HCT116 (cell line): ENCODE measurements at regions not wholly inside any gene's neighbourhood (a gene's known extent, or its start where the extent isn't known, plus 50 kb on each side); places are given as distances from the start of the nearest gene placed in this dataset.

Source experiments
- ATAC-seq: fragments of 200-7000 bp; cut with Tn5 transposase; 2 replicates; pipeline ENCODE4 v1.9.1; 2020; ENCODE audit warnings: mild to moderate bottlenecking, moderate library complexity
- BruUV-seq: library from RNA; stranded (reverse); fragments of 400-500 nt; replicated peaks from 2 replicates; lab custom pipeline; 2021; lab: Mats Ljungman, UMichigan
- CTCF ChIA-PET: fragments of 300-600 bp; sonication (Branson Sonifier 250); formaldehyde crosslinking; loops from one replicate; lab custom pipeline; 2021; ENCODE audit warnings: antibody characterized with exemption; lab: Charles Lee
- POLR2A ChIA-PET: fragments of 300-600, 350-600 bp; sonication (Branson Sonifier 250); formaldehyde crosslinking; loops from one replicate; lab custom pipeline; 2021; ENCODE audit warnings: antibody characterized with exemption; lab: Charles Lee
- RAD21 ChIA-PET, 2 experiments: fragments of 300-600 bp; sonication (Branson Sonifier 250); formaldehyde crosslinking; loops; one replicate each; lab custom pipeline; 2023; ENCODE audit warnings: low total read pairs in 2 of 2; ENCODE audit not compliant: uncharacterized antibody in 2 of 2, unreplicated experiment in 2 of 2, low non-redundant PET in 1 of 2; lab: Charles Lee
- DNase-seq: peaks from one replicate; pipeline ENCODE4 v3.0.0-alpha.2; 2010; ENCODE audit warnings: low read depth, low spot score
- H2AFZ ChIP-seq: fragments of 200-600 bp; shearing (Covaris generic), sonication (generic); 2 replicates; pipeline ENCODE4 v1.6.1; 2017; ENCODE audit warnings: low read depth, mixed run types, mixed read lengths, antibody characterized with exemption, low read length; ENCODE audit not compliant: poor library complexity, severe bottlenecking
- H3K27ac ChIP-seq: 2 replicates; pipeline ENCODE4 v1.5.1; 2012; ENCODE audit warnings: low read depth, low read length
- H3K27me3 ChIP-seq: fragments of 200-600 bp; sonication (generic); 2 replicates; pipeline ENCODE4 v1.6.1; 2016; ENCODE audit warnings: mixed run types, low read length, mixed read lengths; ENCODE audit not compliant: insufficient read depth
- H3K36me3 ChIP-seq, 2 experiments: fragments of 200-500 bp in 1 of 2; fragments of 200-600 bp in 1 of 2; sonication (Bioruptor generic) in 1 of 2; sonication (generic) in 1 of 2; 2 replicates each; pipeline versions ENCODE4 v1.5.1 to v1.6.1; 2014 to 2016; ENCODE audit warnings: low read length in 2 of 2, inconsistent platforms in 1 of 2, mixed read lengths in 1 of 2, mixed run types in 1 of 2; ENCODE audit not compliant: insufficient read depth in 2 of 2, control insufficient read depth in 1 of 2
- H3K4me1 ChIP-seq, 2 experiments: fragments of 200-600 bp in 1 of 2; sonication (generic) in 1 of 2; 2 replicates each; pipeline versions ENCODE4 v1.5.1 to v1.6.1; 2012 to 2017; ENCODE audit warnings: low read length in 2 of 2, inconsistent platforms in 1 of 2, mild to moderate bottlenecking in 1 of 2, mixed read lengths in 1 of 2, mixed run types in 1 of 2, moderate library complexity in 1 of 2; ENCODE audit not compliant: insufficient read depth in 2 of 2, control insufficient read depth in 1 of 2
- H3K4me2 ChIP-seq: fragments of 200-600 bp; sonication (generic); 2 replicates; pipeline ENCODE4 v1.6.1; 2017; ENCODE audit warnings: mixed run types, low read length, mixed read lengths
- H3K4me3 ChIP-seq, 2 experiments: fragments of 200-600 bp in 1 of 2; sonication (generic) in 1 of 2; replicated peaks in 1 of 2; 2 replicates each; pipeline ENCODE4 v1.5.1; 2011 to 2016; ENCODE audit warnings: low read length in 2 of 2, control low read depth in 1 of 2, low read depth in 1 of 2, mild to moderate bottlenecking in 1 of 2, mixed read lengths in 1 of 2, mixed run types in 1 of 2
- H3K79me2 ChIP-seq: fragments of 200-600 bp; sonication (generic); 2 replicates; pipeline ENCODE4 v1.6.1; 2017; ENCODE audit warnings: mild to moderate bottlenecking, mixed run types, low read length, moderate library complexity, mixed read lengths; ENCODE audit not compliant: insufficient read depth
- H3K9ac ChIP-seq: fragments of 200-600 bp; sonication (generic); 2 replicates; pipeline ENCODE4 v1.6.1; 2016; ENCODE audit warnings: low read length, mixed read lengths
- H3K9me2 ChIP-seq: fragments of 200-600 bp; sonication (generic), shearing (Covaris generic); 2 replicates; pipeline ENCODE4 v1.6.1; 2017; ENCODE audit warnings: mixed run types, mild to moderate bottlenecking, moderate library complexity; ENCODE audit not compliant: insufficient read depth
- H3K9me3 ChIP-seq, 2 experiments: fragments of 200-500 bp in 1 of 2; fragments of 200-600 bp in 1 of 2; sonication (Bioruptor generic) in 1 of 2; sonication (generic) in 1 of 2; 2 replicates each; pipeline ENCODE4 v1.6.1; 2014 to 2017; ENCODE audit warnings: low read length in 2 of 2, mixed read lengths in 2 of 2, inconsistent platforms in 1 of 2, low read depth in 1 of 2, mild to moderate bottlenecking in 1 of 2, mixed run types in 1 of 2, moderate library complexity in 1 of 2; ENCODE audit not compliant: control insufficient read depth in 1 of 2, insufficient read depth in 1 of 2
- H4K20me1 ChIP-seq: fragments of 200-600 bp; sonication (generic), shearing (Covaris generic); 2 replicates; pipeline ENCODE4 v1.6.1; 2017; ENCODE audit warnings: mixed run types, mild to moderate bottlenecking, moderate library complexity; ENCODE audit not compliant: insufficient read depth
- CBX3 ChIP-seq: IDR thresholded peaks from 2 replicates; pipeline ENCODE4 v1.6.1; 2012; ENCODE audit warnings: low read depth
- CEBPB ChIP-seq: IDR thresholded peaks from 2 replicates; pipeline ENCODE4 v1.6.1; 2012; ENCODE audit warnings: low read depth
- EGR1 ChIP-seq: IDR thresholded peaks from 2 replicates; pipeline ENCODE4 v1.6.1; 2012; ENCODE audit warnings: low read depth
- JUND ChIP-seq: IDR thresholded peaks from 2 replicates; pipeline ENCODE4 v1.6.1; 2012
- MAX ChIP-seq: IDR thresholded peaks from 2 replicates; pipeline ENCODE4 v1.6.1; 2012
- POLR2A ChIP-seq: IDR thresholded peaks from 2 replicates; pipeline ENCODE4 v1.7.0; 2011; ENCODE audit warnings: borderline replicate concordance; ENCODE audit not compliant: insufficient read depth, insufficient read length; ENCODE audit errors: extremely low read depth
- SIN3A ChIP-seq: IDR thresholded peaks from 2 replicates; pipeline ENCODE4 v1.6.1; 2012; ENCODE audit warnings: low read depth
- YY1 ChIP-seq: IDR thresholded peaks from 2 replicates; pipeline ENCODE4 v1.6.1; 2011; ENCODE audit warnings: low read length, low read depth, moderate library complexity, mild to moderate bottlenecking; ENCODE audit not compliant: insufficient replicate concordance; ENCODE audit errors: extremely low read depth
- ZFX ChIP-seq: fragments of 450-650 bp; IDR thresholded peaks from 2 replicates; pipeline ENCODE4 v1.6.1; 2017
- intact Hi-C: fragments of 100-400 bp; cut with micrococcal nuclease; formaldehyde crosslinking; loops from 2 replicates; pipeline ENCODE4 v1.10.0; 2022
- TF ChIP-seq, protein P1 (sequence below): IDR thresholded peaks from 2 replicates; pipeline ENCODE4 v1.6.1; 2011; ENCODE audit warnings: mild to moderate bottlenecking, low read length, moderate library complexity; ENCODE audit not compliant: insufficient replicate concordance; ENCODE audit errors: extremely low read depth

DNA sequence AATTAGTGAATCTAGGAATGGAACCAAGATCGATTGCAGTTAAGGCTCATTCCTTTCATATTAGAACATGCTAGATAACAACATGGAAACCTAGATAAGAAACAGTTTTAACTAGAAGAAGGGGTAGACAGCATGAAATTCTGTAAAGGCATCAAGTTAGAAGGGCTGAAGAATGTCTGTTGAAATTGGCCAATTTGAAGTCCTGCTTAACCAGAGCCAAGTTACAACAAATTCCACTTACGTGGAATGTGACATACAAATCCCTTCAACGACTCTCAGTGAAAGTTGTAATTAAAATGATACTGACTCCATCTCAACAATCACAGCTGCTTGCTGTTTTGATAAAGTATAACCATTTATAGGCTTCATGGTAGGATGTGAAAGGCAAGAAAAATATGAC lies 1065.7 kb downstream of the DNAJB9 start:
- ATAC-seq (no peak), DNase-seq (no peak)
- ChIA-PET CTCF (no interaction called here), POLR2A (no interaction called here), RAD21 (no interaction called here)
- no peaks in the 10 kb centered on the region for H4K20me1 ChIP-seq
- H3K27me3 ChIP-seq, result no peaks in the 10 kb centered on the region
- intact Hi-C loops, result no loop called here
- H3K4me3 ChIP-seq, result no peak overlapping the region
- H3K4me2 ChIP-seq, result no peak overlapping the region
- H2AFZ ChIP-seq, result no peak overlapping the region
- no peaks in the 10 kb centered on the region for H3K9me3 ChIP-seq
- BruUV-seq, result no TSS peak
- no peaks in the 10 kb centered on the region for H3K36me3 ChIP-seq
- TF ChIP-seq CBX3 (no peak), YY1 (no peak), ZFX (no peak), POLR2A (no peak), MAX (no peak)
- TF ChIP-seq, all 23 proteins: peak for 0
- no peaks in the 10 kb centered on the region for H3K79me2 ChIP-seq
- no peak overlapping the region for H3K9ac ChIP-seq
- no peaks in the 10 kb centered on the region for H3K9me2 ChIP-seq
- H3K27ac ChIP-seq, result no peak overlapping the region
- H3K4me1 ChIP-seq, result no peaks in the 10 kb centered on the region

DNA sequence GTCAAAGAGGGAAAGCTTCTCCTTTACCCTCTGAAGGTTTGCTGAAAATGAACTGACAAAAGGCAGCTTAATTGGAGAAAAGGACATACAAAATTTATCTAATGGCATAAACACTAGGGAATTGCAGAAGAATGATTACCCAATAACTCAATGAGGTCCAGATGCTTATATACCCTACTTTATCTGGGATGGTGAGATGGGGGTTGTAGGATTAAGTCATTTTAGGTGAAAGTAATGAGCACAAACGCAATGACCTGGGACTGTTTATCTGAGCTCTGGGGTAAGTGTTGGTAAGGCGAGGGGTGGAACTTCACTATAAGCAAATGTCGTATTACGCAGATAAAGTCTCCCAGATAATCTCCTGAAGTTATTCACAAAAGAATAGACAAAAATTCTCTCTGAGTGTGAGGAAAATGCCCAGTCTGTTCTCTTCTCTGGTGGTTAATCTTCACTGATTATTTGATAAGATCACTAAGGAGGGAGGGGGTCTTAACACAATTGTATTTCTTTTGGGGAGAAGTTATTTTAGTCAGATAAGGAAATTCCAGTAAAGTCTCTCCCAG lies 1067.8 kb downstream of the DNAJB9 start:
- CTCF ChIA-PET, result no interaction called here
- Histone ChIP-seq H3K27me3 (no peaks in the 10 kb centered on the region), H3K36me3 (no peaks in the 10 kb centered on the region), H3K9me3 (no peaks in the 10 kb centered on the region), H3K9me2 (no peaks in the 10 kb centered on the region), H3K4me3 (no peak overlapping the region), H3K9ac (no peak overlapping the region), H3K4me1 (peaks cover 0 to 5% of the 10 kb centered on the region in 2 experiments; a peak in 1 of 4 replicates), H4K20me1 (no peaks in the 10 kb centered on the region), H3K4me2 (no peak overlapping the region), H2AFZ (no peak overlapping the region), H3K79me2 (no peaks in the 10 kb centered on the region), H3K27ac (no peak overlapping the region)
- TF ChIP-seq SIN3A (no peak), EGR1 (no peak), CEBPB (no peak), CBX3 (no peak), MAX (no peak), JUND (no peak)
- TF ChIP-seq, protein P1, sequence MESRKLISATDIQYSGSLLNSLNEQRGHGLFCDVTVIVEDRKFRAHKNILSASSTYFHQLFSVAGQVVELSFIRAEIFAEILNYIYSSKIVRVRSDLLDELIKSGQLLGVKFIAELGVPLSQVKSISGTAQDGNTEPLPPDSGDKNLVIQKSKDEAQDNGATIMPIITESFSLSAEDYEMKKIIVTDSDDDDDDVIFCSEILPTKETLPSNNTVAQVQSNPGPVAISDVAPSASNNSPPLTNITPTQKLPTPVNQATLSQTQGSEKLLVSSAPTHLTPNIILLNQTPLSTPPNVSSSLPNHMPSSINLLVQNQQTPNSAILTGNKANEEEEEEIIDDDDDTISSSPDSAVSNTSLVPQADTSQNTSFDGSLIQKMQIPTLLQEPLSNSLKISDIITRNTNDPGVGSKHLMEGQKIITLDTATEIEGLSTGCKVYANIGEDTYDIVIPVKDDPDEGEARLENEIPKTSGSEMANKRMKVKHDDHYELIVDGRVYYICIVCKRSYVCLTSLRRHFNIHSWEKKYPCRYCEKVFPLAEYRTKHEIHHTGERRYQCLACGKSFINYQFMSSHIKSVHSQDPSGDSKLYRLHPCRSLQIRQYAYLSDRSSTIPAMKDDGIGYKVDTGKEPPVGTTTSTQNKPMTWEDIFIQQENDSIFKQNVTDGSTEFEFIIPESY, result no peak
- DNase-seq (no peak), ATAC-seq (no peak)
- no TSS peak for BruUV-seq
- RAD21 ChIA-PET, result no interaction called here
- POLR2A ChIA-PET, result no interaction called here
- intact Hi-C loops, result no loop called here
